ENCODE measurements at regions not wholly inside any gene's neighbourhood (a gene's known extent, or its start where the extent isn't known, plus 50 kb on each side); places are given as distances from the start of the nearest gene placed in this dataset.

- TF ChIP-seq POLR2AphosphoS5 (IDR thresholded peaks at IDR 0.05; ENCODE audit: low read depth, low read length): no peak
- TF ChIP-seq SIN3A (IDR thresholded peaks at IDR 0.05; ENCODE audit: borderline replicate concordance, insufficient read depth, low read length): no peak
- no peak for TF ChIP-seq TAF1 (IDR thresholded peaks at IDR 0.05; ENCODE audit: borderline replicate concordance, insufficient read depth, low read length)
- TF ChIP-seq FOXP2 (optimal IDR thresholded peaks at IDR 0.05; ENCODE audit: borderline replicate concordance, extremely low read depth, extremely low read length, insufficient read depth): no peak
- no peak for TF ChIP-seq REST (IDR thresholded peaks at IDR 0.05; ENCODE audit: insufficient read depth in 1 of 2, low read depth in 2 of 2, low read length in 2 of 2)
Measured at GRCh38 chr5:123880875-123881274, 368.9 kb downstream of the CSNK1G3 start.
